ENCODE measurements at regions not wholly inside any gene's neighbourhood (a gene's known extent, or its start where the extent isn't known, plus 50 kb on each side); places are given as distances from the start of the nearest gene placed in this dataset.
A peak's percentile ranks its signal among the peaks of the same experiment; 100 is the strongest.

DNA sequence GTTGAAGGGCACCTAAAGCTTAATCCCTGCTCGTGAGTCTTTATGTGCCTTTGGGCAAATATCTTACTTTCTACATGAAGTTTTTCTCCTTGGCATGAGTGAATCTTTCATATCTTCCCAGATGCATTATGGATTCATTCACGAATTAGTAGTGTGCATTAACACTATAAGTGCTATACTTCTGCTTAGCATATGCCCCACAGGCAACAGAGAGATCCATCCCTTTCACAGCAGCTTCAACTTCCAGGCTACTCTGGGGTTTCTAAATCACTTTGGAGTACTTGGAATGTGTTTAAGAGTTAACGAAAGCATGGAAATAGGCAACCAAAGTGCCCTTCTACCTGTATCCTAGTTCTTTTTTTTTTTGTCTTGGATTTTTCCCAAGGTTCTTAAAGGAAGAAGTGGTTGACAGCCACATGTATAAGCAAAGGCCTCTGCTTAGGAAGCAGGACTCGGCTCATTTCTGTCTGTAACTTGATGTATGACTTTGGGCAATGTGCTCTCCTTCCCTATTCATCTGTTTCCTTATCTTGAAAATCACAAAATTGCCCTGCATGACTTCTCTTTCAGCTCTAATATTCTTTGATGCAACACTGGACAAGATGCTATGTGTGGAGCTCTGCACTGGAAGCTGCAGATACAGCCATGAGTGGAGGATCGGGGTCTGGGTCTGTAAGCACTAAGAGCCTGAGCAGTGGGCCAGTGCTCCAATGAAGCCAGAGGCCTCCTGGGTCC is 54.5 kb upstream of the ME3 start:
- ATAC-seq = no peak

DNA sequence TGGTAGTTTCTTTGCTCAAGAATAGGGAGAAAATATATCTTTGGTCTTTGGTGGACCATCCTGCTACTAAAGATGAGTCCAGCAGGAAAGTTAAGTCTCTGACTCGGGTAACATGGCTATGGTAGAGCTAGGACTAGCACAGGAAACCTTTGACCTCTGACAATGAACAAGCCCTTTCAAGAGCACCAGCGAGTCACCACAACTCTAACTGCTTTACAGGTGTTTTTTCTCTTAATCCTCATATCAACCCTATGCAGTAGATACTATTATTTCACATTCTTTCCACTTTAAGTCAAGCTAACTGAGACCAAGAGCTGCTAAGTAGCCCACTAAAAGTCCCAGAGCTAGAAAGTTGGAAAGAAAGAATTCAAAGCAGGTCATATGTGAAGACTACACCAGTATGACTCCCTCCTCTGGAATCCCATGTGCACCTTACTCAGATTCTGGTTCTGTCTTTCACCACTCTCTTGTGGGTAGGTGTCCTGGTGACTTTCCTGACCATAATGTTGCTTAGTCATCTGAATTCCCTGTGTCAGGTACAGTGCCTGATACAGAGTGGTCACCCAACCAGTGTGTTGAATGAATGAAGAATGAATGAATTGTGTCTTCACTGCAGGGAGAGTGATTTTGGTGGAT is 53.8 kb upstream of the ME3 start:
- peak; percentile 91 for ATAC-seq

DNA sequence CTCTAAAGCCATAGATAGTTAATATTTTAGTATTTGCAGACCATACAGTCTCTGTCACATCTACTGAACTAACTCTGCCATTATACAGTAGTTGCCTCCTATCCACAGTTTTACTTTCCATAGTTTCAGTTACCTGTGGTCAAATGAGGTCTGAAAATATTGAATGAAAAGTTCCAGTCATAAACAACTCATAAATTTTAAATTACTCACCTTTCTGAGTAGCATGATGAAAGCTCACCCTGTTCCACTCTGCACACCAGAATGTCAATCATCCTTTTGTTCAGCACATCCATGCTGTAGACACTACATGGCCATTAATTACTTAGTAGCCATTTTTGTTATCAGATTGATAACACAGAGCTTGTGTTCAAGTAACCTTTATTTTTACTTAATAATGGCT is 51.7 kb upstream of the ME3 start:
- no peak for ATAC-seq

DNA sequence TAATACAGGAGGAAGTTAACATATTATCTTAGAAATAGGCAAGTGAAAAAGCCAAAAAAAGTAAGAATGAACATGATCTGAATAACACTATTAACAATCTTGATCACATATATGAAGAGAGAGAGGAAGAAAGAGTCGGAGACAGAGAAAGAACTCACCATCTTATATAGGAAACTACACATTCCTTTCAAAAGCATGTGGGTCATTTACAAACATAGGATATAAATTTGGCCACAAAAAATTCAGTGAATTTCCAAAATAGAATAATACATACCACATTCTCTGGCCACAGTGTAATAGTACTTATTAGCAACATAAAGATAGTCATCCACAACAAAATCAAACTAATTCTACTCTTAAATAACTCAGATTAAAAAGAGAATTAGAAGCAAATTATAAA is 50.9 kb upstream of the ME3 start:
- no peak for ATAC-seq

DNA sequence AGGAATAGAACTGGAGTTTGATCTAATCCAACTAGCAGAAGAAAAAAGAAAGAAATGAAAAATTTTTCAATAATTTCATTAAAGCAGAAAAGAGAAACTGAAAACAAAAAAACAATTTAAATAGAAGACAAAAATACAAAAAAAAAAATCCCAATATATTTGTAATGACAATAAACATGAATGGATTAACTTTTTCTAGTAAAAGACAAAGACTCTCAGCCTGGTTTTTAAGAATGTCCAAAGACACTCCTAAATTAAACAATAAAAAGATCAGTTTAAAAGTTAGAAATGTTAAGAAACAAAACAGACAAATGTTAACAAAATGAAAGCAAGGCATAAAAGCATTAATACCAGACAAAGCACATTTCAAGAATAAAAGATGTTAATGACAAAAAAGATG is 50.3 kb upstream of the ME3 start:
- ATAC-seq = no peak

Data from esophagus mucosa (tissue), 1 donor.